HG03442 (cell line): ENCODE measurements at regions not wholly inside any gene's neighbourhood (a gene's known extent, or its start where the extent isn't known, plus 50 kb on each side); places are given as distances from the start of the nearest gene placed in this dataset.
"Not testable (repeated sequence)": the region's sequence is repeated elsewhere in the genome, so short reads cannot be mapped to it uniquely, and the experiment has no call there.

Source experiments
- ATAC-seq: cut with Tn5 transposase; IDR thresholded peaks from one replicate; pipeline ENCODE4 v1.9.1; 2021; ENCODE audit warnings: mild to moderate bottlenecking, moderate library complexity; ENCODE audit not compliant: unreplicated experiment

- no peak for ATAC-seq
These were observed 173.6 kb downstream of the RPS24 start for GRCh38 chr10:78207216-78207615.

GRCh38 chr10:78207776-78208175 is 174.1 kb downstream of the RPS24 start:
- no peak for ATAC-seq

GRCh38 chr10:78209970-78210369 is 176.3 kb downstream of the RPS24 start:
- no peak for ATAC-seq

- ATAC-seq: no peak
These were observed 176.9 kb downstream of the RPS24 start for GRCh38 chr10:78210548-78210947.

GRCh38 chr10:78210976-78211375 is 177.3 kb downstream of the RPS24 start:
- ATAC-seq: no peak

- ATAC-seq: no peak
These were observed 177.9 kb downstream of the RPS24 start for GRCh38 chr10:78211561-78212051.

GRCh38 chr10:78212060-78212785 is 178.6 kb downstream of the RPS24 start:
- no peak for ATAC-seq

GRCh38 chr10:78212786-78213175 is 179.1 kb downstream of the RPS24 start:
- no peak for ATAC-seq

GRCh38 chr10:78214955-78215354 is 181.3 kb downstream of the RPS24 start:
- no peak for ATAC-seq

- peak; percentile 55 for ATAC-seq
These were observed 182.0 kb downstream of the RPS24 start for GRCh38 chr10:78215645-78216044.

- ATAC-seq: no peak
These were observed 183.7 kb downstream of the RPS24 start for GRCh38 chr10:78217336-78217735.

- no peak for ATAC-seq
These were observed 185.3 kb downstream of the RPS24 start for GRCh38 chr10:78218798-78219490.

GRCh38 chr10:78219568-78219967 is 185.9 kb downstream of the RPS24 start:
- ATAC-seq: not testable (repeated sequence)

- ATAC-seq: no peak
These were observed 187.1 kb downstream of the RPS24 start for GRCh38 chr10:78220781-78221180.

GRCh38 chr10:78222096-78222790 is 188.6 kb downstream of the RPS24 start:
- ATAC-seq: no peak

- ATAC-seq: no peak
These were observed 189.4 kb downstream of the RPS24 start for GRCh38 chr10:78223088-78223487.

- ATAC-seq: no peak
These were observed 190.9 kb downstream of the RPS24 start for GRCh38 chr10:78224602-78225001.

- ATAC-seq: no peak
These were observed 191.9 kb downstream of the RPS24 start for GRCh38 chr10:78225594-78225993.

GRCh38 chr10:78229489-78229888 is 195.8 kb downstream of the RPS24 start:
- ATAC-seq: no peak

- ATAC-seq: no peak
These were observed 196.4 kb downstream of the RPS24 start for GRCh38 chr10:78229950-78230675.

- no peak for ATAC-seq
These were observed 197.7 kb downstream of the RPS24 start for GRCh38 chr10:78231327-78231726.
